ENCODE measurements at regions not wholly inside any gene's neighbourhood (a gene's known extent, or its start where the extent isn't known, plus 50 kb on each side); places are given as distances from the start of the nearest gene placed in this dataset.

- DNase-seq, result no peak
Measured at GRCh38 chr6:79301290-79301689, 66.8 kb upstream of the HMGN3 start.

- DNase-seq, result no peak
Measured at GRCh38 chr6:79296211-79296610, 61.7 kb upstream of the HMGN3 start.
